Adrenal gland (tissue), 5 donors: ENCODE measurements at regions not wholly inside any gene's neighbourhood (a gene's known extent, or its start where the extent isn't known, plus 50 kb on each side); places are given as distances from the start of the nearest gene placed in this dataset.

Experiments used
- CTCF ChIP-seq, 6 experiments: fragments of 450-650 bp in 4 of 6; fragments of 200-600 bp in 2 of 6; sonication (generic) in 1 of 6; IDR thresholded peaks; 1 replicate in 5 of 6; 2 replicates in 1 of 6; pipeline versions ENCODE4 v1.5.1 to v1.8.0; 2016 to 2021; ENCODE audit warnings: antibody characterized with exemption in 6 of 6, mild to moderate bottlenecking in 2 of 6, moderate library complexity in 1 of 6
- POLR2A ChIP-seq, 2 donors: fragments of 450-650 bp; IDR thresholded peaks; one replicate each; pipeline ENCODE4 v1.6.1; 2017; ENCODE audit warnings: antibody characterized with exemption in 2 of 2, mild to moderate bottlenecking in 2 of 2, moderate library complexity in 1 of 2
- donor health status: DM: no; HTN: no; CAD: no.

- no peak for TF ChIP-seq CTCF (IDR thresholded peaks at IDR 0.05)
- no peak for TF ChIP-seq POLR2A (IDR thresholded peaks at IDR 0.05)
Measured at GRCh38 chr1:199042193-199042592, 403.4 kb downstream of the PTPRC start.
